ENCODE measurements at regions not wholly inside any gene's neighbourhood (a gene's known extent, or its start where the extent isn't known, plus 50 kb on each side); places are given as distances from the start of the nearest gene placed in this dataset.

DNA sequence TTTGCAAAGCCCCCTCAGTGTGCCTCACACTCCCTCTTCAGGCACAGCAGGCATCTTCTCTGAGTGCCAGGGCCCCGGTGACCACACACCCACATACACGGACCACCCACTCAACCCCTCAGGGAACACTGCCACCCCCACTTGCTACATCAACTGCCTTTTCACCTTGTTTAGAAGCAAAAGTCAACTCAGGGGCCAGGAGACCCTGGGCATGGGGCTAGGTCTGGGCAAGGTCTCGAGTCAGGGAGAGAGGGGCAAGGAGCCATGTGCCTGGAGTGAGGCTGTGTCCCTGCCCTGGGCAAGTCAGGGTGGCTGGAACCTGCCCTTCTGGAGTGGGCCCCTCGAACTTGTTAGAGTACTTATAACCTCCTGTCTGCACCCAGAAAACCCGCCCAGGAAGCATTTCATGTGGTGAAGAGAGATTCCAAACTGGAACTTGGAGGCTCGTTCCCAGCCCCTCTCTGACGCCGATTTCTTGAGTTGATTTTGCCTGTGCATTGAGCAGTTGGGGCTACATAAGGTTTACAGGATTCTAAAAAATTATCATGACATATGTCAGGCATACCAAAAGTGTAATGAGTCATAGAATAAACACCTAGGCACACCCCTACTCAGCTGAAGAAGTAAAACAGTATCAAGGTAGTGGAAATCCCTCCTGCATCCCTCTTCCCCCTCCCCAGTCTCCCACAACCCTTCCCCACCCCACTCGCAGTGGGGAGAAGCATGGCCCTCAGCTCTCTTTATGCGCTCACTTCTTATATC is 74.3 kb downstream of the MYEOV start:
- TF ChIP-seq, protein P1, sequence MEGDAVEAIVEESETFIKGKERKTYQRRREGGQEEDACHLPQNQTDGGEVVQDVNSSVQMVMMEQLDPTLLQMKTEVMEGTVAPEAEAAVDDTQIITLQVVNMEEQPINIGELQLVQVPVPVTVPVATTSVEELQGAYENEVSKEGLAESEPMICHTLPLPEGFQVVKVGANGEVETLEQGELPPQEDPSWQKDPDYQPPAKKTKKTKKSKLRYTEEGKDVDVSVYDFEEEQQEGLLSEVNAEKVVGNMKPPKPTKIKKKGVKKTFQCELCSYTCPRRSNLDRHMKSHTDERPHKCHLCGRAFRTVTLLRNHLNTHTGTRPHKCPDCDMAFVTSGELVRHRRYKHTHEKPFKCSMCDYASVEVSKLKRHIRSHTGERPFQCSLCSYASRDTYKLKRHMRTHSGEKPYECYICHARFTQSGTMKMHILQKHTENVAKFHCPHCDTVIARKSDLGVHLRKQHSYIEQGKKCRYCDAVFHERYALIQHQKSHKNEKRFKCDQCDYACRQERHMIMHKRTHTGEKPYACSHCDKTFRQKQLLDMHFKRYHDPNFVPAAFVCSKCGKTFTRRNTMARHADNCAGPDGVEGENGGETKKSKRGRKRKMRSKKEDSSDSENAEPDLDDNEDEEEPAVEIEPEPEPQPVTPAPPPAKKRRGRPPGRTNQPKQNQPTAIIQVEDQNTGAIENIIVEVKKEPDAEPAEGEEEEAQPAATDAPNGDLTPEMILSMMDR (IDR thresholded peaks at IDR 0.05): no peak
- TF ChIP-seq POLR2A (IDR thresholded peaks at IDR 0.05): no peak

Measured in lower leg skin (tissue), 3 donors.